Immature natural killer cell (primary cell): ENCODE measurements at regions not wholly inside any gene's neighbourhood (a gene's known extent, or its start where the extent isn't known, plus 50 kb on each side); places are given as distances from the start of the nearest gene placed in this dataset.

ENCODE experiments used
- DNase-seq, 3 donors: peaks; one replicate each; pipeline ENCODE4 v3.0.0; 2022; ENCODE audit warnings: mixed read lengths in 1 of 3
- H3K27ac Mint-ChIP-seq, 6 donors: one replicate each; pipeline ENCODE4 v1.8.0; 2020; ENCODE audit warnings: mixed read lengths in 6 of 6, mild to moderate bottlenecking in 5 of 6, inconsistent platforms in 4 of 6, moderate library complexity in 3 of 6
- H3K27me3 Mint-ChIP-seq, 3 donors: one replicate each; pipeline ENCODE4 v1.8.0; 2020 to 2021; ENCODE audit warnings: low read depth in 3 of 3, mild to moderate bottlenecking in 3 of 3, mixed read lengths in 3 of 3, moderate library complexity in 3 of 3, inconsistent platforms in 1 of 3
- H3K36me3 Mint-ChIP-seq, 3 donors: one replicate each; pipeline ENCODE4 v1.8.0; 2020; ENCODE audit warnings: mixed read lengths in 3 of 3, inconsistent platforms in 2 of 3, mild to moderate bottlenecking in 2 of 3
- H3K4me1 Mint-ChIP-seq, 2 donors: one replicate each; pipeline ENCODE4 v1.8.0; 2020; ENCODE audit warnings: inconsistent platforms in 2 of 2, mild to moderate bottlenecking in 2 of 2, mixed read lengths in 2 of 2, moderate library complexity in 1 of 2
- H3K4me3 Mint-ChIP-seq, 5 donors: one replicate each; pipeline ENCODE4 v1.8.0; 2020; ENCODE audit warnings: mild to moderate bottlenecking in 5 of 5, mixed read lengths in 5 of 5, inconsistent platforms in 3 of 5, moderate library complexity in 3 of 5
- H3K9me3 Mint-ChIP-seq, 6 donors: one replicate each; pipeline ENCODE4 v1.8.0; 2020; ENCODE audit warnings: mild to moderate bottlenecking in 6 of 6, mixed read lengths in 6 of 6, inconsistent platforms in 4 of 6, moderate library complexity in 3 of 6

GRCh38 chr16:74070237-74070636 lies 226.4 kb upstream of the PSMD7 start:
- Mint-ChIP-seq H3K4me3 (no peak overlapping the region), H3K9me3 (peaks cover 0 to 7% (median 1%) of the 10 kb centered on the region in 6 donors), H3K27me3 (peaks cover 0 to 3% (median 3%) of the 10 kb centered on the region in 3 donors), H3K36me3 (no peaks in the 10 kb centered on the region), H3K4me1 (no peaks in the 10 kb centered on the region), H3K27ac (no peak overlapping the region)
- no peak for DNase-seq

- peaks cover 0 to 7% (median 0%) of the 10 kb centered on the region in 6 donors for H3K9me3 Mint-ChIP-seq
- no peak overlapping the region for H3K27ac Mint-ChIP-seq
- no peaks in the 10 kb centered on the region for H3K4me1 Mint-ChIP-seq
- H3K27me3 Mint-ChIP-seq = peaks cover 0 to 2% (median 2%) of the 10 kb centered on the region in 3 donors
- no peak for DNase-seq
- H3K36me3 Mint-ChIP-seq = no peaks in the 10 kb centered on the region
- no peak overlapping the region for H3K4me3 Mint-ChIP-seq
Observed at GRCh38 chr16:74064120-74064735, 232.4 kb upstream of the PSMD7 start.

GRCh38 chr16:74053826-74054225 lies 242.8 kb upstream of the PSMD7 start:
- Mint-ChIP-seq H3K27ac (no peak overlapping the region), H3K4me3 (no peak overlapping the region), H3K4me1 (no peaks in the 10 kb centered on the region), H3K36me3 (no peaks in the 10 kb centered on the region), H3K27me3 (peaks cover 1 to 5% (median 5%) of the 10 kb centered on the region in 3 donors), H3K9me3 (peaks cover 0 to 14% (median 2%) of the 10 kb centered on the region in 6 donors)
- no peak for DNase-seq

GRCh38 chr16:74053312-74053711 lies 243.3 kb upstream of the PSMD7 start:
- Mint-ChIP-seq H3K27ac (no peak overlapping the region), H3K9me3 (peaks cover 0 to 14% (median 1%) of the 10 kb centered on the region in 6 donors), H3K36me3 (no peaks in the 10 kb centered on the region), H3K27me3 (peaks cover 1 to 5% (median 5%) of the 10 kb centered on the region in 3 donors), H3K4me1 (no peaks in the 10 kb centered on the region), H3K4me3 (no peak overlapping the region)
- DNase-seq = no peak

GRCh38 chr16:74052016-74052415 lies 244.6 kb upstream of the PSMD7 start:
- H3K9me3 Mint-ChIP-seq = peaks cover 0 to 14% (median under 1%) of the 10 kb centered on the region in 6 donors
- no peak for DNase-seq
- no peak overlapping the region for H3K4me3 Mint-ChIP-seq
- H3K4me1 Mint-ChIP-seq = no peaks in the 10 kb centered on the region
- no peaks in the 10 kb centered on the region for H3K36me3 Mint-ChIP-seq
- peaks cover 1 to 5% (median 3%) of the 10 kb centered on the region in 3 donors for H3K27me3 Mint-ChIP-seq
- no peak overlapping the region for H3K27ac Mint-ChIP-seq

- DNase-seq = no peak
- Mint-ChIP-seq H3K4me3 (no peak overlapping the region), H3K36me3 (no peaks in the 10 kb centered on the region), H3K9me3 (peaks cover 0 to 5% (median under 1%) of the 10 kb centered on the region in 6 donors), H3K27ac (no peak overlapping the region), H3K4me1 (no peaks in the 10 kb centered on the region), H3K27me3 (peaks cover 0 to 4% (median 0%) of the 10 kb centered on the region in 3 donors)
Observed at GRCh38 chr16:74049027-74049426, 247.6 kb upstream of the PSMD7 start.

- Mint-ChIP-seq H3K36me3 (no peaks in the 10 kb centered on the region), H3K4me1 (no peaks in the 10 kb centered on the region), H3K27ac (no peak overlapping the region), H3K9me3 (peaks cover 0 to 2% (median 0%) of the 10 kb centered on the region in 6 donors), H3K4me3 (no peak overlapping the region), H3K27me3 (peaks cover 0 to 4% (median 0%) of the 10 kb centered on the region in 3 donors)
- no peak for DNase-seq
Observed at GRCh38 chr16:74046524-74046923, 250.1 kb upstream of the PSMD7 start.

GRCh38 chr16:74045513-74045912 lies 251.1 kb upstream of the PSMD7 start:
- peaks cover 0 to 4% (median 0%) of the 10 kb centered on the region in 3 donors for H3K27me3 Mint-ChIP-seq
- no peak overlapping the region for H3K27ac Mint-ChIP-seq
- no peaks in the 10 kb centered on the region for H3K36me3 Mint-ChIP-seq
- H3K9me3 Mint-ChIP-seq = peaks cover 0 to 2% (median 0%) of the 10 kb centered on the region in 6 donors
- no peak for DNase-seq
- no peaks in the 10 kb centered on the region for H3K4me1 Mint-ChIP-seq
- H3K4me3 Mint-ChIP-seq = no peak overlapping the region

- Mint-ChIP-seq H3K4me3 (no peak overlapping the region), H3K27ac (no peak overlapping the region), H3K9me3 (no peaks in the 10 kb centered on the region), H3K36me3 (no peaks in the 10 kb centered on the region), H3K4me1 (no peaks in the 10 kb centered on the region), H3K27me3 (peaks cover 0 to 2% (median 2%) of the 10 kb centered on the region in 3 donors)
- DNase-seq = no peak
Observed at GRCh38 chr16:74035816-74036215, 260.8 kb upstream of the PSMD7 start.

- H3K4me3 Mint-ChIP-seq = no peak overlapping the region
- no peak for DNase-seq
- H3K36me3 Mint-ChIP-seq = no peaks in the 10 kb centered on the region
- H3K4me1 Mint-ChIP-seq = no peaks in the 10 kb centered on the region
- H3K27me3 Mint-ChIP-seq = peaks cover 2 to 3% (median 2%) of the 10 kb centered on the region in 3 donors
- no peak overlapping the region for H3K27ac Mint-ChIP-seq
- H3K9me3 Mint-ChIP-seq = no peaks in the 10 kb centered on the region
Observed at GRCh38 chr16:74034862-74035261, 261.8 kb upstream of the PSMD7 start.

GRCh38 chr16:74034200-74034599 lies 262.4 kb upstream of the PSMD7 start:
- no peaks in the 10 kb centered on the region for H3K9me3 Mint-ChIP-seq
- no peaks in the 10 kb centered on the region for H3K4me1 Mint-ChIP-seq
- no peak for DNase-seq
- no peak overlapping the region for H3K4me3 Mint-ChIP-seq
- H3K27me3 Mint-ChIP-seq = peaks cover 2 to 3% (median 2%) of the 10 kb centered on the region in 3 donors
- no peaks in the 10 kb centered on the region for H3K36me3 Mint-ChIP-seq
- H3K27ac Mint-ChIP-seq = no peak overlapping the region

GRCh38 chr16:74033441-74033995 lies 263.1 kb upstream of the PSMD7 start:
- Mint-ChIP-seq H3K4me3 (no peak overlapping the region), H3K27me3 (peaks cover 2 to 3% (median 2%) of the 10 kb centered on the region in 3 donors), H3K4me1 (no peaks in the 10 kb centered on the region), H3K9me3 (no peaks in the 10 kb centered on the region), H3K27ac (no peak overlapping the region), H3K36me3 (no peaks in the 10 kb centered on the region)
- no peak for DNase-seq

- H3K9me3 Mint-ChIP-seq = no peaks in the 10 kb centered on the region
- H3K4me3 Mint-ChIP-seq = no peak overlapping the region
- H3K36me3 Mint-ChIP-seq = no peaks in the 10 kb centered on the region
- H3K27ac Mint-ChIP-seq = no peak overlapping the region
- peaks cover 0 to 3% (median 2%) of the 10 kb centered on the region in 3 donors for H3K27me3 Mint-ChIP-seq
- no peak for DNase-seq
- H3K4me1 Mint-ChIP-seq = no peaks in the 10 kb centered on the region
Observed at GRCh38 chr16:74031551-74031950, 265.1 kb upstream of the PSMD7 start.

- Mint-ChIP-seq H3K9me3 (no peaks in the 10 kb centered on the region), H3K27ac (no peak overlapping the region), H3K27me3 (peaks cover 0 to 3% (median 2%) of the 10 kb centered on the region in 3 donors), H3K4me3 (no peak overlapping the region), H3K36me3 (no peaks in the 10 kb centered on the region), H3K4me1 (no peaks in the 10 kb centered on the region)
- DNase-seq = no peak
Observed at GRCh38 chr16:74030000-74030706, 266.5 kb upstream of the PSMD7 start.
